Activated T-cell treated with anti-CD3 and anti-CD28 coated beads for 1 hour (primary cell): ENCODE measurements at regions not wholly inside any gene's neighbourhood (a gene's known extent, or its start where the extent isn't known, plus 50 kb on each side); places are given as distances from the start of the nearest gene placed in this dataset.
"Not testable (repeated sequence)": the region's sequence is repeated elsewhere in the genome, so short reads cannot be mapped to it uniquely, and the experiment has no call there.

Source experiments
- DNase-seq: peaks from one replicate; pipeline ENCODE4 v3.0.0-alpha.2; 2020; ENCODE audit warnings: low read depth

DNA sequence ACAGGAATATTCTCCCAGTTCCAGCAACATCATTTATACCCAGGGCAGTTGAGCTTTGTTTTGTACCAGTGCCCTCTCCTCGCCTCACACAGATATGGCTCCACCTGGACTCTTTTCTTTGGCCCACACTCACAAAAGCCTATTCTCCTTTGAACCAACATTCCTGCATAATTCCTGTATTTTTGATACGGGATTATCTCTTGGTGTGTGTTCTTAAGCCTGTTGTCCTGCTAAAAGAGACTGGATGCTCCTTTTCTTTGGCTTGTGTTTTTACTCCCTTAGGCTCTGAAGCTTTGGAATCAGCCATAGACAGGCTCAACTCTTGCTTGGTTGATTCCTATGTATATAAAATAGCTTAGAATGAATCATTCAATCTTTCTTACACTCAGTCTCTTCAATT is 305.4 kb upstream of the SATB1 start:
- no peak for DNase-seq

DNA sequence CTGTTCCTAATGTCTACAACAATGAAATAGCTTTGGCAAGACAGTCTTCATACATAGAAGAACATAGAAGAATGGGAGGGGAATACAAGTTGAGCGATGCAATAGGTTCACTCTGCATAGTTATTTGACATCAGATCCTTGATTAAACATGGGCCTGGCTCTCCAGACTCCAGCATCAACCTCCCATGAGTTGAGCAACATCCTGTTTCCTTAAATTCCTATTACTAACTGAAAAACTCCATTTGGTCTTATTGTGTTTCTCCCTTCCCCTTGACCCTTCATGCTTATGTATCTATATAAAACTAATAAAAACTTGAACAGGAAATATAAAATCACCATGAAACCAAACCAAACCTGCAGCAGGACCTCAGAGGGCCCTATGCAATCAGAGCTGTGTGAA is 304.5 kb upstream of the SATB1 start:
- no peak for DNase-seq

DNA sequence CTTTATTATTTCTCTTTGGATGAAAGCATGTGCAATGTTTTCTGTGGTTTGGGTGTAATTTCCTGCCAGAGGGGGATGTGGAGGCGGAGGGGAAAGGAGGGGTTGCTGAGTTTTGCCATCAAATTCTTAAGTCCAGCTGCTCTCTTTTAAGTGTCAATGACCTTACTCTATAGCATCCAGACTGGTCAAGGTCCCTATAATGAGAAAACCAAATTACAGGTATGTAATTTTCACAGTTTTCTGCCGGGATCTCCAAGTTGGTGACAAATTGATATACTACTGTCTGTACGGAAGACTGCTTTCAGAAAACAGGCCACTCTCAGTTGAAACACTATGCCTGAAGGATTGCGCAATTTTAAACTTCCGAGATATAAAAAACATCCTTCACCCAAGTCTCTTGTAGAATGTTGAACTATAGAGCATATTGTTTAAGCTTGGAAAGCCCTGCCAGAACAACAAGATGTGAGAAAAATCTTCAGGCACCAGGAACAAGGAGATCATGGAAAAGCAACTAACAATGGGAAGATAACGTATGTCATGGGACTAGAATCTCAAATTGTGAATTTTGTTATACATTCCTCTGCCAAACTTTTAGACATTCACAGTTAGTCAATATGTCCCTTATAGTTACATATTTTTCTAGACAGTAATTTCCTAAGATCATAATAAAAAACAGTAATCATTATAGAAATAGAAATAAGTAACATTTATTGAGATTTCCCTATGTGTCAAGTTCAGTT is 300.7 kb upstream of the SATB1 start:
- DNase-seq, result peak; percentile 16

DNA sequence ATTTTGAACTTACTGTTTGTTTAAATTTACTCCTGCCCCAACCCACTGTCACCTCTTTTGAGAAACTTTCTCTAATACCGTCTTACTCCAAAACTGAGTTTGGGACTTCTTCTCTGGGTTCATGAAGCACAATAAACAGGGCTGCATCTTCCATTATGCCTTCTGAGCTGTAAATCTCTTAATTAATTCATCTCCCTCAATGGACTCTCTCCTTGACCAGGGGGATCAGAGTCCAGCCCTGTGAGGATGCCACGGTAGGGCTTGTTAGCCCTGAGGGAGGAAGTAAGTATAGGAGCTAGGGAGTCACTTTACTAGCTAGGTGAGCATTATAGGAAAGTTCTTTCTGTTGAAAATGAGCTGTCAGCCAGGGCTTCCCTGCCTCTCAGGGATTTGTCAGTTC is 299.3 kb upstream of the SATB1 start:
- DNase-seq, result no peak

DNA sequence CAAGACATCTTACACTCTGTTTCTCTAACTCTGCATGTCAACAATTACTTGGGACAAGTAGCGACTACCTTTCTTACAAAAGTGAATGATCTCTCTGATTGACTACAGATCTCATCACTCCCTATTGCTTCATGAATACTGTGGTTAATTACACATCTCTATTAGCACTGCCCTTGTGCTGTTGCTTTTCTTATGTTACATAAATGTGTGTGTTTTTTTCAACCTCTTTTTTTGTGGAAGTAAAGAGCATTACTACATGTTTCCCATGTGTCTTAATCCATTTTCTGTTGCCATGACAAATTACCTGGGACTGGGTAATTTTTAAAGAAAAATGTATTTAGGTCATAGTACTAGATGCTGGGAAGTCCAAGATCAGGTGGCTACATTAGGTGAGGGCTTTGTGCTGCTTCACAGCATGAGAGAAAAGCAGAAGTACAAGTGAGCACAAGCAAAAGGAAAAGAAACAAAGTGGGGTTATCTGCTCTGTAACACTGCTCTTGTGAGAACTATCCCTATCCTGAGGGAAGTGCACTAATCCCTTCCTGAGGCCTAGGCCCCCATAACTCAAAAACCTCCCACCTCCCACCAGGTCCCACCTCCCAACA is 298.2 kb upstream of the SATB1 start:
- no peak for DNase-seq

DNA sequence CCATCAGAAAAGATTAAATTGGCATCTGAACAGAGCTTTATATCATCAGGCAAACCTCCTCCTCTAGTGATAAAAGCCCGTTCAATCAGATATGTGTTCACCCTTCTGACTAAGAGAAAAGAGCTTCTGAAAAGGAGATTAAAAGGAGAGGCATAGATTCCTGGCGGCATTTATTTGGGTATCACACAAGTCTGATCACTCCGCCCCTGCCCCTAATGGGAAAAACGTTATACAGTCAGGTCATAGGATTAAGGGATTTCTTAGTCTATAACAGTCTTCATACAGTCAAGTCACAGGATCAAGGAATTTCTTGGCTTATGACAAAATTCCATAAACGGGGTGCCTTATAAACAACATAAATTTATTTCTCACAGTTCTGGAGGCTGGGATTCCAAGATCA is 295.4 kb upstream of the SATB1 start:
- DNase-seq, result no peak

DNA sequence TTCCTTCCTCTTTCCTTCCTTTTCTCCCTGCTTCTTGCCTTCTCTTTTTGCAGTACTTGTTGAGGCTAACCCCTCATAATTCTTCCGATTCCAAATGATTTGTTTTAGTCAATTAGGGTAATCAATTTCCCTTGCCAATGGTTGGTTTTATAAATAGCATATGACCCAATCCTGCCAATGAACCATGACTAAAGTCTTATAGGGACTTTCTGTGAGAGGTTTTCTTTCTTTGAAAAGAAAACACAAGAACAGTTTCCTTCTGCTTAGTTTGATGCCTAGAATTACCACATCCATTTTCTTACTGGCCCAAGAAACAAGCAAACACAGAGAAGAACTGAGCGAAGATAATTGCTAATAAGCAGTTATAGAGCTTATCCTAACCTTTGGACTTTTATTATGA is 292.5 kb upstream of the SATB1 start:
- DNase-seq, result no peak

DNA sequence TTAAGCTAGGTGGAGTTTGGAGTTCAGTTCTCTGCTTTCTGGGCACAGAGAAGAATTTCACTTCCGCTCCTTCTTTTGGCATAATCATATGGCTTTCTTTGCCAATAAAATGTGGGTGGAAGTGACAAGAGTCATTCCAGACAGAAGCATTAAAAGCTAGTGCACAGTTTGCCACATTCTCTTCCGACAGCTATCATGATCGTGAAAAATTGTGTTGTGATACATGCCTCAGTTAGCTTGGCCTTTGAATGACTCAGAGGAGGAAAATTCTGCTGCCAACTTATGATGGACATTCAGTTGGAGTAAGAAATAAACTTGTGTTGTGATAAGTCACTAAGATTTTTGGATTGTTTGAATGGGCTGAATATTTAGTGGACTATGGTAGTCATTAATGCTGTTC is 291.7 kb upstream of the SATB1 start:
- DNase-seq, result no peak

DNA sequence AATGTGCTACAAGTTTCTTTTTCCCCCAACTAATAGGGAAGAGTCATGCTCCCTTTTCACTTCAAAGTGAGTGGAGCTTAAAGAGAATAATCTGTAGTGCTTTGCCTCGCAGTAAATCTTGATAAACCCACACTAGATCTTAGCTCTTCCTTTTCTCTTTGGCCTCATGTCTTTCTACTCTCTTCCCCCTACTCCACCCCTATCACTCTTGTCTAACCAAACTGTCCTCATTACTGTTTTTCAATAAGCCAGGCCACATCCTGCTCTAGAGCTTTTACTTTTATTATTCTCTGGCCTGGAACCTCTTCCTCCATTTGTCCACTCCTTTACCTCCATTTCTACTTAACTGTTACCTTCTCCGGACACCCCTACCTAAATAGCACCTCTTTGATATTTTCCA is 291.0 kb upstream of the SATB1 start:
- no peak for DNase-seq

DNA sequence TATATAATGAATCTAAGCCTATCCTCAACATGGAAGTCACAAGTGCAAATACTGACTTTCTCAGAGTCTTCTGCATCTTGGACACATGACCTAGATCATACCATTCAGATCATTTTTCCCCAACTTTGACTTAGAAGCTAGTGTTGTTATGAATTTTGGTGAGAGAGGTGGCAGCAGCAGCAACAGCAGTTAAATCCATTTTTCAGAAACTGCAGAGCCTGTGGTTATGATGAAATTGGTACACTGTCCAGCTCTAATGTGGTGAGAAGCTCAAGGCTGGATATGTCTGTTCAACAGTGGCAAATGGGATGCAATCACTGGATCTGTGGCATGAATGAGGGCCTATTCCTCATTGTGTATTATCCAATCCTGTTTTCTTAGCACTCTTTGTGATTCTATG is 290.1 kb upstream of the SATB1 start:
- DNase-seq, result no peak

DNA sequence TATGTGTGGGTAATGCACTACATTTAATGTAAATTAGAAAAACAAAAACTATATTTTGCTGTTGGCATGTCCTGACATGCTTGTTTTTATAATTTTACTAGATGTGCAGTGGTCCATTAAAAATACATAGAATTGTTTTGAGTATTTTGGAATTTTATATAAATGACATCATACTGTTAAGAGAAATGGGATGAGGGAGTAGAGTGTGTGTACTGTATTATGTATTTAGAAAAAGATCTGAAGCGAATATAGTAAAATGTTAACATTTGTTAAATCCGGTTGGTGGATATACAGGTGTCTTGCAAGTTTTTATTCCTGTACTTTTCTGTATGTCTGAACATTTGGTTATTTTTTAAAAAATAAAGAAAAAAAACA is 288.4 kb upstream of the SATB1 start:
- DNase-seq, result no peak

DNA sequence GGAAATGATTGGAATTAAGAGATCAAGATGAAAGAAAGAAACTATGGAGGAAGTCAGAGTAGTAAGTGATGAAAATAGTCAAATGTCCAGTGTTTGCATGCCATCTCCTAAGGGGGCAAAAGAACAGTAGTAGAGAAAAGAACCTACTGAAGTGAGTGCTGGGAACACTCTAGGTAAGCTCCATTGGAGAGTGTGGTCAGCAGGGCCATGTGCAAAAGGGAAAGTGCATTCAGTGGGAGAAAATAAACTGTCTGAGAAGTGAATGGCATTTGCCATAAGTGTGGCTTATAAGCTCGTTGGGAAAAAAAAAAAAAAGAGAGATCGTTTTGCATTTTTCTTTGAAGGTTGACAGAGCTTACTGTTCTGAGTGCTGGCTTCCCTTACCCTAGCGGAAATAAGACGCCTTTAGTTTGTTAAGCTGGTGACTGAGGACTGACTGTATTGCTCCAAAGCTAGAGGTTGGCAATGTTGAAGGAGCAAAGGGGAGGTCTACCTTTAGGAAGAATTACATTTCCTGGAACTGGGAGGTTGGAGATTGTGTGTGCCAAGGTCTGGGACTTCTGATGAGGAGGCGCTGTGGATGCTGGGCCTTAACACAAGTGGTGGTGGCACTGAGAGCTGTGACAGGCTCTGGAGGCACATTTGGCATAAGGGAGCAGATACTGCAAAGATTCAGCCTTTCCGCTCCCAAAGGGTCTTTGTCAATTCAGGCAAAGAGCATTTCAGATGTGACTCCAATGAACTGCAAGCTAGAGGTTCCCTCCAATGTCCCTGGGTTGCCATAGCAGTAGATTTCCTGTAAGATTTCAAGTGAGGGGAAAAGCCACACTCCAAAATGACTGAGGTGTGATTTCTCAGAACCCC is 287.8 kb upstream of the SATB1 start:
- DNase-seq, result no peak

DNA sequence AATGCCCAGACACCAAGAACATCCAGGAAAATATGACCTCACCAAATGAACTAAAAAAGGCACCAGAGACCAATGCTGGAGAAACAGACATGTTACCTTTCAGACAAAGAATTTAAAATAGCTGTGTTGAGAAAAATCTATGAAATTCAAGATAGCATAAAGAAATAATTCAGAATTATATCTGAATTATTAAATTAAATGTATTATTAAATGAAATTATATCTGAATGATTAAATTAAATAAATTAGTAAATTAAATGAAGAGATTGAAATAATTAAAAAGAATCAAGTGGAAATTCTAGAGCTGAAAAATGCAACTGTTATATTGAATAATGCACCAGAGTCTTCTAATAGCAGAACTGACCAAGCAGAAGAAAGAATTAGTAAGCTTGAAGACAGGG is 279.2 kb upstream of the SATB1 start:
- DNase-seq, result no peak

DNA sequence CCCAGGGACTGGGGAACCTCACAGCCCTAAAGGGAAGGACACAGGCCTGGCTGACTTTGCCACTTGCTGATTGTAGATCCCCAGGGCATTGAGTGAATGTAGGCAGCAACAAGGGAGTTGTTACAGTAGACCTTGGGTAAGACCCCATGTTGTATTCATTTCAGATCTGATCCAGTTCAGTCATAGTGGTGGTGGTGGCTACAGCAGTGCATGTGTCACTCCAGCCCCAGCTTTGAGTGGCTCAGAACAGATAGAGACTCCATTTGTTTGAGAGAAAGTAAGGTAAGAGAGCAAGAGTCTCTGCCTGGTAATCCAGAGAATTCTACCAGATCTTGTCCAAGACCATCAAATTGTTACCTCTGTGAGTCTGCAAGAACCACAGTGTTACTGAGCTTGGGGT is 278.7 kb upstream of the SATB1 start:
- DNase-seq, result no peak

DNA sequence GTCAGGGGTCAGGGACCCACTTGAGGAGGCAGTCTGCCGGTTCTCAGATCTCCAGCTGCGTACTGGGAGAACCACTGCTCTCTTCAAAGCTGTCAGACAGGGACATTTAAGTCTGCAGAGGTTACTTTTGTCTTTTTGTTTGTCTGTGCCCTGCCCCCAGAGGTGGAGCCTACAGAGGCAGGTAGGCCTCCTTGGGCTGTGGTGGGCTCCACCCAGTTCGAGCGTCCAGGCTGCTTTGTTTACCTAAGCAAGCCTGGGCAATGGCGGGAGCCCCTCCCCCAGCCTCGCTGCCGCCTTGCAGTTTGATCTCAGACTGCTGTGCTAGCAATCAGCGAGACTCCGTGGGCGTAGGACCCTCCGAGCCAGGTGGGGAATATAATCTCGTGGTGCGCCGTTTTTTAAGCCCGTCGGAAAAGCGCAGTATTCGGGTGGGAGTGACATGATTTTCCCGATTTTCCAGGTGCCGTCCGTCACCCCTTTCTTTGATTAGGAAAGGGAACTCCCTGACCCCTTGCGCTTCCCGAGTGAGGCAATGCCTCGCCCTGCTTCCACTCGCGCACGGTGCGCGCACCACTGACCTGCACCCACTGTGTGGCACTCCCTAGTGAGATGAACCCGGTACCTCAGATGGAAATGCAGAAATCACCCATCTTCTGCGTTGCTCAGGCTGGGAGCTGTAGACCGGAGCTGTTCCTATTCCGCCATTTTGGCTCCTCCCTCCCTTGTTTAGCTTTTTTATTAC is 268.6 kb upstream of the SATB1 start:
- not testable (repeated sequence) for DNase-seq

DNA sequence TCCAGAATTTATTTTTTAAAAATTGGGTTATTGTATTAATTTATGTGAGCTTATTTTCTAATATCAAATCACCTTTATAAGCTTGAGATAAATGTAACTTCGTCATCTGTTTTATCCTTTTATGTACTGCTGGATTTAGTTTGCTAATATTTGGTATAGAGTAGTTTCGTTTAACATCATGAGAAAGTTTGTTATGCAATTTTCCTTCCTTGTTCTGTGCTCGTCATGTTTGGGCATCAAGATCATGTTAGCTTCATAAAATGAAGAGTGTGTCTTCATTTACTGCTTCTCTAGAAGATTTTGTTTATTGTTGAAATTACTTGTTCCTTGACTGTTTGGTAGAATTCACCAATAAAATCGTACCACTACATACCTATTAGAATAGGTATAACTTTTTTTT is 262.1 kb upstream of the SATB1 start:
- DNase-seq, result no peak

DNA sequence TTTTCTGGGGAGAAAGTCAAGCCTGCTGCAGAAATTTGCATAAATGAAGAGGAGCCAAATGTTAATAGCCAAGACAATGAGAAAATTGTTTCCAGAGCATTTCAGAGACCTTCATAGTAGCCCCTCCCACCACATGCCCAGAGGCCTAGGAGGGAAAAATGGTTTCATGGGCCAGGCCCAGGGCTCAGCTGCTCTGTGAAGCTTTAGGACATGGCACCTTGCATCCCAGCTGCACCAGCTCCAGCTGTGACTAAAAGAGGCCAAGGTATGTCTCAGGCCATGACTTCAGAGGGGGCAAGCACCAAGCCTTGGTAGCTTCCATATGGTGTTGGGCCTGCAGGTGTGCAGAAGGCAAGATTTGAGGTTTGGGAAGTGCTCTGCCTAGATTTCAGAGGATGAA is 258.8 kb upstream of the SATB1 start:
- DNase-seq, result no peak

DNA sequence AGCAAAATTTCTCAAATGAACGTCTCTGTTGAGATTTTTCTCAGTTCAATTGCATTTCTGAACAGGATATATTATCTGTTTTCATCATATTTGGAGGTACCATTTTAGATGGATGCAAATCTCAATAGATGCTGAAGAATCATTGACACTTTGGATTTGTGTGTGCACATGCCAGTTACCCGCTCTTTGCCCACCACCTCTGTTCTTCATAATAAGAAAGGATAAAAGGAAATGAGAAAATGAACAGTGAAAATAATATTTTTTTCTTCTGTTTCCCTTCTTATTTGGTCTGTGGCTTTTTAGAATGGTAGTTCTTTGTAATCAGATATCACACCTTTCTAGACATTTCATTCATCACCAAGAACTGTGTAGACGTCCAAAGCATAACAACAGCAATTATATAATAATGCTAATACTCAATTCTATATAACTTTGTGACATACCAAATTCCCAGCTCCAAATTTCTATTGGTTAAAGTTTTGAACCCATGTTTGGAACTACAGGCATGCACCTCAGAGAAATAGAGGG is 256.7 kb upstream of the SATB1 start:
- DNase-seq, result no peak

DNA sequence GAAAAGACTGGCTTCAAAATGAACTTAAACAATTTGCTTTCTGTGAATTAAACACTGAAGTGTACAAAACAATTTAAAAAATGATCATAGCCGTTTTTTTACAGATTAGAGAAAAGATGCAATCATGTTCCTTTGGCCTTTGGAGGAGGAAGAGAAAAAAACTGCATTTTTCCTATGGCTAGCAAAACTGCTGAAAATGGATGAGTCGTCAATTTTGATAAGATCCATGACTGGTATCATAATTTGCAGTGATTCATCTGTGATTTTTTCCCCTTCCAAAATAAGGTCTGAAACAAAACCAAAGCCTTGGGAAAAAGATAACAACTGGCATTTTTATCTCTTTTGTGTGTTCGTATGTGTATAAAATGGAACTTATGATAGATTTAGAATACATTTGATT is 255.6 kb upstream of the SATB1 start:
- no peak for DNase-seq

DNA sequence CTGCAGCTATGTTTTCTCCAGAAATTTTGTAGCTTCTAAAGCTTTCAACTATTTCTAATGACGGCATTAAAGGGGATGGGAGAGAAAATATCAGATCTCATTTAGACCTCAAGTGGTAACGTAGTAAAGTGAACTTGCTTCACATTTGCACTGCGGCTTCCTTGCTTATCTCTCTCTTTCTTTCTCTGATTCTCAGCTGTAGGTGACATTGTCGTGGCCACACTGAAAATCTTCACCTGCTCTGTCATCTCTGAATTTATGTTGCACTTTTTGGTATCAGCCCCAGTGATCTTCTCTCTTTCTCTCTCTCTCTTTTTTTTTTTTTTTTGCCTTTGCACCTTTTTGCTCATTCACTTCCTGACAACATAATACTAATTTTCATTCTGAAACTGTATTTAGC is 254.1 kb upstream of the SATB1 start:
- DNase-seq, result no peak

DNA sequence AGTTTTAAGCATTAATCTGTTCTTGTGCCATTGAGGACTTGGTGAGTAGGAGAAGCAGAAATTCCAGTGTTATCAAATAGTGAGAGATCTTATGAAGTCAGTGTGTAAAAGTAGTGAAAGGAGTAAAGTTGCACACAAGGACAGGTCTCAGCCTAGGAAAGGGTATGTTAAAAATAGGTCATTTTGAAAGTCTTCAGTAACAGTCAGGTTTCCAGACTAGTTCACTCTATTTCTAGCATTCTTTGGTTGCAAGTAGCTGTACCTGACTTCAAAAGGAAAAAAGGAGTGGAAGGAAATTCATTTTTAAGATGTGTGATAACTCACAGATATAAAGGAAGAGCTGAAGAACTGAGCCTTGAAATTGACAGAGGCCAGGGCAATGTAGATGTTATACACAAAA is 250.1 kb upstream of the SATB1 start:
- DNase-seq, result no peak

DNA sequence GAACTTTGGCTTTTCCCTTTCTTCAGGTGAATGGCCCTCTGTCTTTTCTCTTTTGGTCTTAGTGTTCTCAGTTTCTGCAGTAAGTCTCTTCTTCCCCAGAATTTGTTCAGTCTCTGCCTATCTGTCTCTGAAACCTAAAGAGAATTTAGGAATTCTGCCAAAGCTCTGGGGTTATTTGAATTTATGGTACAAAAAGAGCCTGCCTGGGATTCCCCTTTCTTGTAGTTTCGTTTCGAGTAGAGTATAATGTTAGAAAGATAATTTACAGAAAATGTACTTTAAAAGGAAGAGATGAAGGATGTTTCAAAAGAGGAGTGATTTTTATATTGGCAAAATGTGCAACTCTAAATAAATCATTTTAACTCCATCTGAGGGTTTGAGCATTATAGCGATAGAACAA is 247.4 kb upstream of the SATB1 start:
- no peak for DNase-seq
